Endodermal cell (in vitro differentiated cells): ENCODE measurements at regions not wholly inside any gene's neighbourhood (a gene's known extent, or its start where the extent isn't known, plus 50 kb on each side); places are given as distances from the start of the nearest gene placed in this dataset.

ENCODE experiments used
- DNase-seq: peaks from one replicate; pipeline ENCODE4 v3.0.0-alpha.2; 2017
- H3K27ac ChIP-seq: 2 replicates; pipeline ENCODE4 v1.5.1; 2013; ENCODE audit warnings: mild to moderate bottlenecking, low read depth, low read length, moderate library complexity
- H3K27me3 ChIP-seq: 2 replicates; pipeline ENCODE4 v1.6.1; 2013; ENCODE audit warnings: mild to moderate bottlenecking, low read length, moderate library complexity; ENCODE audit not compliant: insufficient read depth, control insufficient read depth, poor library complexity, severe bottlenecking
- H3K36me3 ChIP-seq: 2 replicates; pipeline ENCODE4 v1.7.0; 2013; ENCODE audit warnings: mild to moderate bottlenecking, low read length, moderate library complexity; ENCODE audit not compliant: control insufficient read depth, insufficient read depth
- H3K4me1 ChIP-seq: one replicate; pipeline ENCODE4 v1.7.0; 2013; ENCODE audit warnings: low read length; ENCODE audit not compliant: control insufficient read depth, insufficient read depth
- H3K4me3 ChIP-seq: 2 replicates; pipeline ENCODE4 v1.5.1; 2013; ENCODE audit warnings: mild to moderate bottlenecking, low read length, moderate library complexity
- H3K9ac ChIP-seq: 2 replicates; pipeline ENCODE4 v1.6.1; 2013; ENCODE audit warnings: mild to moderate bottlenecking, low read length, moderate library complexity; ENCODE audit not compliant: poor library complexity, severe bottlenecking; ENCODE audit errors: extremely low read depth
- H3K9me3 ChIP-seq: 2 replicates; pipeline ENCODE4 v1.6.1; 2013; ENCODE audit warnings: mild to moderate bottlenecking, low read length, moderate library complexity; ENCODE audit not compliant: control insufficient read depth
- H3K27ac Mint-ChIP-seq: 2 replicates; pipeline ENCODE4 v1.8.0; 2020; ENCODE audit warnings: mixed read lengths
- H3K27me3 Mint-ChIP-seq: 2 replicates; pipeline ENCODE4 v1.8.0; 2021; ENCODE audit warnings: mild to moderate bottlenecking, mixed read lengths; ENCODE audit not compliant: insufficient read depth
- H3K36me3 Mint-ChIP-seq: 2 replicates; pipeline ENCODE4 v1.8.0; 2020; ENCODE audit warnings: low read depth, mixed read lengths
- H3K4me1 Mint-ChIP-seq: 2 replicates; pipeline ENCODE4 v1.8.0; 2020; ENCODE audit warnings: mixed read lengths
- H3K4me3 Mint-ChIP-seq: 2 replicates; pipeline ENCODE4 v1.8.0; 2020; ENCODE audit warnings: mild to moderate bottlenecking, moderate library complexity, mixed read lengths
- H3K9me3 Mint-ChIP-seq: 2 replicates; pipeline ENCODE4 v1.8.0; 2020; ENCODE audit warnings: mild to moderate bottlenecking, mixed read lengths
- CTCF ChIP-seq: fragments of 200-600 bp; sonication (generic); conservative IDR thresholded peaks from 2 replicates; pipeline ENCODE4 v1.5.0; 2021; ENCODE audit warnings: antibody characterized with exemption, mild to moderate bottlenecking
- WGBS, 2 experiments: methylation state at CpG; one replicate each; pipeline versions ENCODE4 v1.1.5 to v1.1.7; 2013; ENCODE audit warnings: missing lambda C conversion rate in 2 of 2, mixed read lengths in 1 of 2; ENCODE audit not compliant: insufficient coverage in 1 of 2, insufficient read length in 1 of 2; 5-methylcytosine and 5-hydroxymethylcytosine counted together

- Mint-ChIP-seq H3K36me3 (no peaks in the 10 kb centered on the region), H3K27me3 (peaks cover 51% of the 10 kb centered on the region), H3K4me1 (peaks cover 17% of the 10 kb centered on the region), H3K27ac (no peak overlapping the region), H3K4me3 (no peak overlapping the region), H3K9me3 (no peaks in the 10 kb centered on the region)
- no peak overlapping the region for H3K27ac ChIP-seq
- H3K4me1 ChIP-seq = peaks cover 5% of the 10 kb centered on the region
- DNase-seq = no peak
- H3K9me3 ChIP-seq = no peaks in the 10 kb centered on the region
- no peak for TF ChIP-seq CTCF
- H3K27me3 ChIP-seq = peaks cover 23% of the 10 kb centered on the region
- no peaks in the 10 kb centered on the region for H3K36me3 ChIP-seq
- H3K4me3 ChIP-seq = no peak overlapping the region
- WGBS, 2 experiments = 91% methylated on average over 3 of the region's 3 CpGs; no CpG with 5 or more reads in 1 of the 2 experiments
- H3K9ac ChIP-seq = no peak overlapping the region
Measured at GRCh38 chr16:82262244-82262643, 92.2 kb upstream of the MPHOSPH6 start.

DNA sequence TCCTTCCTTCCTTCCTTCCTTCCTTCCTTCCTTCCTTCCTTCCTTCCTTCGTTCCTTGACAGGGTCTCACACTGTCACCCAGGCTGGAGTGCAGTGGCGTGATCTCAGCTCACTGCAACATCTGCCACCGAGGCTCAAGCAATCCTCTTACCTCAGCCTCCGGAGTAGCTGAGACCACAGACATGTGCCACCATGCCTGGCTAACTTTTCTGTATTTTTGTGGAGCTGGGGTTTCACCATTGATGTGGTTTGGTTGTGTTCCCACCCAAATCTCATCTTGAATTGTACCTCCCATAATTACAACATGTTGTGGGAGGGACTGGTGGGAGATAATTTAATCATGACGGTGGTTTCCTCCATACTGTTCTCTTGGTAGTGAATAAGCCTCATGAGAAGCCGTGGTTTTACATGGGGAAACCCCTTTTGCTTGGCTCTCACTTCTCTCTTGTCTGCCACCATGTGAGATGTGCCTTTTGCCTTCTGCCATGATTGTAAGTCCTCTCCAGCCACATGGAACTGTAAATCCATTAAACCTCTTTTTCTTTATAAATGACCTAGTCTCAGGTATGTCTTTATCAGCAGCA lies 90.3 kb upstream of the MPHOSPH6 start:
- Histone ChIP-seq H3K9me3 (no peaks in the 10 kb centered on the region), H3K4me3 (no peak overlapping the region), H3K9ac (no peak overlapping the region), H3K27ac (no peak overlapping the region), H3K4me1 (no peaks in the 10 kb centered on the region), H3K27me3 (peaks cover 23% of the 10 kb centered on the region), H3K36me3 (no peaks in the 10 kb centered on the region)
- Mint-ChIP-seq H3K4me3 (no peak overlapping the region), H3K27me3 (peaks cover 46% of the 10 kb centered on the region), H3K36me3 (no peaks in the 10 kb centered on the region), H3K9me3 (no peaks in the 10 kb centered on the region), H3K4me1 (peaks cover 11% of the 10 kb centered on the region), H3K27ac (no peak overlapping the region)
- DNase-seq = no peak
- no peak for TF ChIP-seq CTCF
- 80 to 85% methylated on average over 4 to 6 of the region's 6 CpGs for WGBS, 2 experiments

GRCh38 chr16:82259731-82260130 lies 89.7 kb upstream of the MPHOSPH6 start:
- H3K36me3 ChIP-seq = no peaks in the 10 kb centered on the region
- H3K9ac ChIP-seq = no peak overlapping the region
- H3K27me3 ChIP-seq = peaks cover 23% of the 10 kb centered on the region
- DNase-seq = no peak
- H3K27ac Mint-ChIP-seq = no peak overlapping the region
- H3K9me3 Mint-ChIP-seq = no peaks in the 10 kb centered on the region
- H3K4me1 Mint-ChIP-seq = peaks cover 7% of the 10 kb centered on the region
- no peak overlapping the region for H3K4me3 ChIP-seq
- H3K36me3 Mint-ChIP-seq = no peaks in the 10 kb centered on the region
- no peak overlapping the region for H3K27ac ChIP-seq
- WGBS, 2 experiments = 91 to 100% methylated on average over 1 of the region's 1 CpG
- no peaks in the 10 kb centered on the region for H3K4me1 ChIP-seq
- peaks cover 43% of the 10 kb centered on the region for H3K27me3 Mint-ChIP-seq
- H3K9me3 ChIP-seq = no peaks in the 10 kb centered on the region
- no peak overlapping the region for H3K4me3 Mint-ChIP-seq
- no peak for TF ChIP-seq CTCF
